KMS-11 (cell line): ENCODE measurements at regions not wholly inside any gene's neighbourhood (a gene's known extent, or its start where the extent isn't known, plus 50 kb on each side); places are given as distances from the start of the nearest gene placed in this dataset.

Experiments
- H2AFZ ChIP-seq: fragments of 200-600 bp; sonication (generic); 2 replicates; pipeline ENCODE4 v1.6.1; 2016; ENCODE audit warnings: antibody characterized with exemption, mixed run types, low read depth
- H3K27ac ChIP-seq: fragments of 200-600 bp; sonication (generic); 2 replicates; pipeline ENCODE4 v1.6.1; 2016; ENCODE audit warnings: mild to moderate bottlenecking, mixed run types
- H3K27me3 ChIP-seq: fragments of 200-600 bp; sonication (generic); 2 replicates; pipeline ENCODE4 v1.6.1; 2017; ENCODE audit warnings: mild to moderate bottlenecking, low read depth, mixed run types, moderate library complexity; ENCODE audit not compliant: insufficient read depth
- H3K36me3 ChIP-seq: fragments of 200-600 bp; sonication (generic); 2 replicates; pipeline ENCODE4 v1.6.1; 2017; ENCODE audit warnings: mild to moderate bottlenecking, mixed run types; ENCODE audit not compliant: insufficient read depth
- H3K4me1 ChIP-seq: fragments of 200-600 bp; sonication (generic); 2 replicates; pipeline ENCODE4 v1.6.1; 2016; ENCODE audit warnings: mild to moderate bottlenecking, low read depth, mixed run types; ENCODE audit not compliant: poor library complexity, severe bottlenecking
- H3K4me2 ChIP-seq: fragments of 200-600 bp; sonication (generic); 2 replicates; pipeline ENCODE4 v1.7.0; 2016; ENCODE audit warnings: mild to moderate bottlenecking, mixed run types
- H3K4me3 ChIP-seq: fragments of 200-600 bp; sonication (generic); IDR thresholded peaks from 2 replicates; pipeline ENCODE4 v1.6.1; 2017; ENCODE audit warnings: low read depth, low read length, mixed read lengths; ENCODE audit not compliant: insufficient read depth
- H3K79me2 ChIP-seq: fragments of 200-600 bp; sonication (generic); 2 replicates; pipeline ENCODE4 v1.6.1; 2016; ENCODE audit warnings: low read depth, mixed run types; ENCODE audit not compliant: insufficient read depth
- H3K9ac ChIP-seq: fragments of 200-600 bp; sonication (generic); 2 replicates; pipeline ENCODE4 v1.6.1; 2016; ENCODE audit warnings: mild to moderate bottlenecking, mixed run types
- H4K20me1 ChIP-seq: fragments of 200-600 bp; sonication (generic); 2 replicates; pipeline ENCODE4 v1.6.1; 2016; ENCODE audit warnings: mild to moderate bottlenecking, mixed run types; ENCODE audit not compliant: insufficient read depth
- TF ChIP-seq, protein P1 (sequence below): fragments of 200-600 bp; sonication (generic); conservative IDR thresholded peaks from 2 replicates; pipeline ENCODE4 v1.6.1; 2017; ENCODE audit warnings: low read depth, mild to moderate bottlenecking, antibody characterized with exemption, low read length, moderate library complexity, mixed read lengths

DNA sequence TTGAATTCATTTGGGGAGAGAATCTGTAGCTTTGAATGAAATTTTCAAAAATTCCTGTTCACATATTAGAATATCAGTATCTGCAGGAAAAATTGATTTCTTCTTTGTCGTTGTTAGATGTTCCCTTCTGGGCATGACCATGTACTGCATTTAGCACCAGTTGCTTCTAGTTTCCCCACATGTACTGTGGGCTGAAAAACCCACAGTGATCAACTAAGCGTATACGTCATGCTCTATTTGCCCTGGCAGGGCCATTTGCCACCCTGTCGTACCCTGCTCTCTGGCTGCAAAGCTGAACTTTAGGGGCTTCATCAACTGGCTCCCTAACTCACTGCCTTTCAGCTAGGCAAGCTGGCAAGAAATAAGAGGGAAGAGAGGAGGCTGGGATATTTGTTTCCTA lies 340.7 kb upstream of the TSHZ2 start:
- H3K4me2 ChIP-seq: no peak overlapping the region
- H3K4me1 ChIP-seq: no peaks in the 10 kb centered on the region
- H3K36me3 ChIP-seq: no peaks in the 10 kb centered on the region
- TF ChIP-seq, protein P1, sequence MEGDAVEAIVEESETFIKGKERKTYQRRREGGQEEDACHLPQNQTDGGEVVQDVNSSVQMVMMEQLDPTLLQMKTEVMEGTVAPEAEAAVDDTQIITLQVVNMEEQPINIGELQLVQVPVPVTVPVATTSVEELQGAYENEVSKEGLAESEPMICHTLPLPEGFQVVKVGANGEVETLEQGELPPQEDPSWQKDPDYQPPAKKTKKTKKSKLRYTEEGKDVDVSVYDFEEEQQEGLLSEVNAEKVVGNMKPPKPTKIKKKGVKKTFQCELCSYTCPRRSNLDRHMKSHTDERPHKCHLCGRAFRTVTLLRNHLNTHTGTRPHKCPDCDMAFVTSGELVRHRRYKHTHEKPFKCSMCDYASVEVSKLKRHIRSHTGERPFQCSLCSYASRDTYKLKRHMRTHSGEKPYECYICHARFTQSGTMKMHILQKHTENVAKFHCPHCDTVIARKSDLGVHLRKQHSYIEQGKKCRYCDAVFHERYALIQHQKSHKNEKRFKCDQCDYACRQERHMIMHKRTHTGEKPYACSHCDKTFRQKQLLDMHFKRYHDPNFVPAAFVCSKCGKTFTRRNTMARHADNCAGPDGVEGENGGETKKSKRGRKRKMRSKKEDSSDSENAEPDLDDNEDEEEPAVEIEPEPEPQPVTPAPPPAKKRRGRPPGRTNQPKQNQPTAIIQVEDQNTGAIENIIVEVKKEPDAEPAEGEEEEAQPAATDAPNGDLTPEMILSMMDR: no peak
- H3K79me2 ChIP-seq: no peaks in the 10 kb centered on the region
- H3K27ac ChIP-seq: no peak overlapping the region
- H3K9ac ChIP-seq: no peak overlapping the region
- H2AFZ ChIP-seq: no peak overlapping the region
- H3K27me3 ChIP-seq: no peaks in the 10 kb centered on the region
- no peaks in the 10 kb centered on the region for H4K20me1 ChIP-seq
- no peak overlapping the region for H3K4me3 ChIP-seq

DNA sequence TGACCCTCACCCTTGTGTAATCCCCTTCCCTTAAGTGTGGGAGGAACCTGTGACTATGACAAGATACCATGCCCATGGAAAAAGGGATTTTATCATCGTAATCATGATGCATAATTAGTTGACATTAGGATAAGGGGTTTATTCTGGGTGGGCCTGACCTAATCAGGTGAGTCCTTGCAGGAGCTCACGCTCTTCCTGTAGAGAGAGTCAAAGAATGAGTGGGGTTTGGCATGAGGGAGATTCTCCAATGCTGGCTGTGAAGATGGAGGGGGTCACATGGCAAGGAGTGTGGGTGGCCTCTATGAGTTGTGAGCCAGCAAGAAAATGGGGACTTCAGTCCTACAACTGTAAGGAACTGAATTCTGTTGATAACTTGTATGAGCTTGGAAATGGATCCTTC lies 342.0 kb upstream of the TSHZ2 start:
- no peaks in the 10 kb centered on the region for H3K79me2 ChIP-seq
- H4K20me1 ChIP-seq: no peaks in the 10 kb centered on the region
- H3K4me3 ChIP-seq: no peak overlapping the region
- no peak overlapping the region for H3K4me2 ChIP-seq
- H2AFZ ChIP-seq: no peak overlapping the region
- H3K27ac ChIP-seq: no peak overlapping the region
- TF ChIP-seq, protein P1: no peak
- H3K9ac ChIP-seq: no peak overlapping the region
- H3K36me3 ChIP-seq: no peaks in the 10 kb centered on the region
- H3K4me1 ChIP-seq: no peaks in the 10 kb centered on the region
- no peaks in the 10 kb centered on the region for H3K27me3 ChIP-seq

DNA sequence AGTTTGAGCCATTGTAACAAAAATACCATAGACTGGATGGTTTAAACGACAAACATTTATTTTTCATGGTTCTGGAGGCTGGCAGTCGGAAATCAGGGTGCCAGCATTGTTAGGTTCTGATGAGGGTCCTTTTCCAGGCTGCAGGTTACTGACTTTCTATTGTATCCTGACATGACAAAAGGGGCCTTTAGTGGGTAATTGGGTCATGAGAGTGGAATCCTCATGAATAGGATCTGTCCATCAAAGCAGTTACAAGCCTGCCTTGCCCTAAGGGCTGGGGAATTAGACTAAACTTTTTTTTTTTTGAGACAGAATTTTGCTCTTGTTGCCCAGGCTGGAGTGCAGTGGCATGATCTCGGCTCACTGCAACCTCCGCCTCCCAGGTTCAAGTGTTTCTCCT lies 347.9 kb upstream of the TSHZ2 start:
- Histone ChIP-seq H3K36me3 (no peaks in the 10 kb centered on the region), H3K4me3 (no peak overlapping the region), H2AFZ (no peak overlapping the region), H3K9ac (no peak overlapping the region), H3K4me2 (no peak overlapping the region), H4K20me1 (no peaks in the 10 kb centered on the region), H3K79me2 (no peaks in the 10 kb centered on the region), H3K4me1 (no peaks in the 10 kb centered on the region), H3K27ac (no peak overlapping the region), H3K27me3 (no peaks in the 10 kb centered on the region)
- TF ChIP-seq, protein P1: no peak

DNA sequence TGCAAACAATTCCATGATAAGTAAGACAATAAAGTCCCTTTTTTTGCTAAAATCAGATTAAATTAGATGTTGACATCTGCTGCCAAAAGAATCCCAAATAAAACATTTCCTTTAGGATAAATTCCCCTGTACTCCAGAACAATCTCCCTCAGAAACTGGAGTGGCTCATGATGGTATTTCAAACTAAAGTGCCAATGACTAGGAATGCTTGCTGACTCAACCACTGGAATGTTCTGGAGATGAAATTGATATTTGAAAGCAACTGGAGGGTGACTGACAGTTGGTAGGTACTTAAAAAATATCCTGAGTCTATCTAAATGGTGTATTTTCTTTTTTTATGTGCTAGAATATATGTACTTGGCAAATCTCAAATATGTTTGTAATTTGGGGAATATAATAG lies 350.1 kb upstream of the TSHZ2 start:
- H3K27ac ChIP-seq: no peak overlapping the region
- TF ChIP-seq, protein P1: no peak

More for the DNA sequence above, 350.1 kb upstream of the TSHZ2 start:
- H3K79me2 ChIP-seq: no peaks in the 10 kb centered on the region
- H4K20me1 ChIP-seq: no peaks in the 10 kb centered on the region
- H3K9ac ChIP-seq: no peak overlapping the region
- H2AFZ ChIP-seq: no peak overlapping the region
- no peak overlapping the region for H3K4me3 ChIP-seq
- no peak overlapping the region for H3K4me2 ChIP-seq
- no peaks in the 10 kb centered on the region for H3K36me3 ChIP-seq
- H3K4me1 ChIP-seq: no peaks in the 10 kb centered on the region
- H3K27me3 ChIP-seq: no peaks in the 10 kb centered on the region
